ENCODE measurements at regions not wholly inside any gene's neighbourhood (a gene's known extent, or its start where the extent isn't known, plus 50 kb on each side); places are given as distances from the start of the nearest gene placed in this dataset.

- no peaks in the 10 kb centered on the region for H3F3A ChIP-seq (ENCODE audit: insufficient read depth)
- no peak overlapping the region for H2AFZ ChIP-seq (ENCODE audit: low read depth, low read length, severe bottlenecking)
- H3K27me3 ChIP-seq (ENCODE audit: low read length), result no peaks in the 10 kb centered on the region
- no peaks in the 10 kb centered on the region for H4K20me1 ChIP-seq (ENCODE audit: low read depth, low read length)
- TF ChIP-seq CTCF (IDR thresholded peaks at IDR 0.05; ENCODE audit: insufficient read depth, low read length, poor library complexity, severe bottlenecking) (no peak), EZH2phosphoT487 (conservative IDR thresholded peaks at IDR 0.05; ENCODE audit: low read length) (no peak)
- no peak overlapping the region for H3K27ac ChIP-seq (ENCODE audit: low read depth, low read length)
- H3K9ac ChIP-seq (ENCODE audit: low read length), result no peak overlapping the region
- no peaks in the 10 kb centered on the region for H3K36me3 ChIP-seq (ENCODE audit: low read length)
- no peaks in the 10 kb centered on the region for H3K9me2 ChIP-seq (replicated peaks; ENCODE audit: insufficient read depth, low read length)
- no peak overlapping the region for H3K4me2 ChIP-seq (ENCODE audit: low read depth, low read length, poor library complexity, severe bottlenecking)
- no peaks in the 10 kb centered on the region for H3K9me3 ChIP-seq (ENCODE audit: insufficient read depth, low read length)
- no peak overlapping the region for H3K4me3 ChIP-seq (ENCODE audit: insufficient read depth, low read length, poor library complexity, severe bottlenecking)
- H3K79me2 ChIP-seq (ENCODE audit: insufficient read depth, low read length), result no peaks in the 10 kb centered on the region
Measured at GRCh38 chr13:89169951-89170350, 1498.8 kb downstream of the SLITRK5 start.

- Histone ChIP-seq H3K9me2 (replicated peaks; ENCODE audit: insufficient read depth, low read length) (no peaks in the 10 kb centered on the region), H4K20me1 (ENCODE audit: low read depth, low read length) (no peaks in the 10 kb centered on the region), H3K27me3 (ENCODE audit: low read length) (no peaks in the 10 kb centered on the region), H3K4me2 (ENCODE audit: low read depth, low read length, poor library complexity, severe bottlenecking) (no peak overlapping the region), H3K9me3 (ENCODE audit: insufficient read depth, low read length) (peaks cover 3% of the 10 kb centered on the region; the same call in 1 of the 2 replicates), H3K27ac (ENCODE audit: low read depth, low read length) (no peak overlapping the region), H2AFZ (ENCODE audit: low read depth, low read length, severe bottlenecking) (no peak overlapping the region), H3K4me3 (ENCODE audit: insufficient read depth, low read length, poor library complexity, severe bottlenecking) (no peak overlapping the region), H3K36me3 (ENCODE audit: low read length) (no peaks in the 10 kb centered on the region), H3K79me2 (ENCODE audit: insufficient read depth, low read length) (no peaks in the 10 kb centered on the region), H3F3A (ENCODE audit: insufficient read depth) (no peaks in the 10 kb centered on the region), H3K9ac (ENCODE audit: low read length) (no peak overlapping the region)
- TF ChIP-seq EZH2phosphoT487 (conservative IDR thresholded peaks at IDR 0.05; ENCODE audit: low read length) (no peak), CTCF (IDR thresholded peaks at IDR 0.05; ENCODE audit: insufficient read depth, low read length, poor library complexity, severe bottlenecking) (no peak)
Measured at GRCh38 chr13:89181041-89181440, 1509.9 kb downstream of the SLITRK5 start.

- Histone ChIP-seq H3K9me2 (replicated peaks; ENCODE audit: insufficient read depth, low read length) (no peaks in the 10 kb centered on the region), H3K9ac (ENCODE audit: low read length) (no peak overlapping the region), H3K27me3 (ENCODE audit: low read length) (no peaks in the 10 kb centered on the region), H3K79me2 (ENCODE audit: insufficient read depth, low read length) (no peaks in the 10 kb centered on the region), H3F3A (ENCODE audit: insufficient read depth) (no peaks in the 10 kb centered on the region), H4K20me1 (ENCODE audit: low read depth, low read length) (no peaks in the 10 kb centered on the region), H3K9me3 (ENCODE audit: insufficient read depth, low read length) (no peaks in the 10 kb centered on the region), H2AFZ (ENCODE audit: low read depth, low read length, severe bottlenecking) (no peak overlapping the region), H3K4me2 (ENCODE audit: low read depth, low read length, poor library complexity, severe bottlenecking) (no peak overlapping the region), H3K36me3 (ENCODE audit: low read length) (no peaks in the 10 kb centered on the region), H3K4me3 (ENCODE audit: insufficient read depth, low read length, poor library complexity, severe bottlenecking) (no peak overlapping the region), H3K27ac (ENCODE audit: low read depth, low read length) (no peak overlapping the region)
- no peak for TF ChIP-seq EZH2phosphoT487 (conservative IDR thresholded peaks at IDR 0.05; ENCODE audit: low read length)
- no peak for TF ChIP-seq CTCF (IDR thresholded peaks at IDR 0.05; ENCODE audit: insufficient read depth, low read length, poor library complexity, severe bottlenecking)
Measured at GRCh38 chr13:89199138-89199537, 1528.0 kb downstream of the SLITRK5 start.
